Mesothelial cell of epicardium (in vitro differentiated cells): ENCODE measurements at regions not wholly inside any gene's neighbourhood (a gene's known extent, or its start where the extent isn't known, plus 50 kb on each side); places are given as distances from the start of the nearest gene placed in this dataset.

Source experiments
- DNase-seq, 2 experiments: peaks; one replicate each; pipeline ENCODE4 v3.0.0; 2021; ENCODE audit warnings: low spot score in 2 of 2; ENCODE audit not compliant: unreplicated experiment in 2 of 2
- H3K27ac Mint-ChIP-seq: 2 replicates; pipeline ENCODE4 v1.8.0; 2021; ENCODE audit warnings: mixed read lengths
- H3K27me3 Mint-ChIP-seq: 2 replicates; pipeline ENCODE4 v1.8.0; 2021; ENCODE audit warnings: low read depth, mixed read lengths
- H3K36me3 Mint-ChIP-seq: 2 replicates; pipeline ENCODE4 v1.8.0; 2021; ENCODE audit warnings: mixed read lengths
- H3K4me1 Mint-ChIP-seq: 2 replicates; pipeline ENCODE4 v1.8.0; 2021; ENCODE audit warnings: mixed read lengths
- H3K4me3 Mint-ChIP-seq: 2 replicates; pipeline ENCODE4 v1.8.0; 2021; ENCODE audit warnings: mild to moderate bottlenecking, moderate library complexity, mixed read lengths
- H3K9me3 Mint-ChIP-seq: 2 replicates; pipeline ENCODE4 v1.8.0; 2021; ENCODE audit warnings: mixed read lengths
- TF ChIP-seq, protein P1 (sequence below): fragments of 200-600 bp; sonication (generic); IDR thresholded peaks from one replicate; pipeline ENCODE4 v1.5.0; 2021; ENCODE audit warnings: antibody characterized with exemption; ENCODE audit not compliant: unreplicated experiment

DNA sequence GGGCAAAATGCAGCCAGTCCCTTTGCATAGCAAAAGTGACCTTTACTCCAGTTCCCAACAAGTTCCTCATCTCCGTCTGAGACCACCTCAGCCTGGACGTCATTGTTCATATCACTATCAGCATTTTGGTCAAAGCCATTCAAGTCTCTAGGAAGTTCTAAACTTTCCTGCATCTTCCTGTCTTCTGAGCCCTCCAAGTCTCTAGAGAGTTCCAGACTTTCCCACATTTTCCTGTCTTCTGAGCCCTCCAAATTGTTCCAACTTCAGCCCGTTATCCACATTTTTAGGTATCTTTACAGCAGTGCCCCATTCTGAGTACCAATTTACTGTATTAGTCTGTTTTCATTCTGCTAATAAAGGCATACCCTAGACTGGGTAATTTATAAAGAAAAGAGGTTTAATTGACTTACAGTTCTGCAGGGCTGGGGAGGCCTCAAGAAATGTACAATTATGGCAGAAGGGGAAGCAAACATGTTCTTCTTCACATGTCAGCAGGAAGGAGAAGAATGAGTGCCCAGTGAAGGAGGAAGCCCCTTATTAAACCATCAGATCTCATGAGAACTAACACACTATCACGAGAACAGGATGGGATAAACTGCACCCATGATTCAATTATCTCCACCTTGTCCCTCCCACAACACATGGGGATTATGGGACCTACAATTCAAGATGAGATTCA lies 123.7 kb downstream of the MYCN start:
- TF ChIP-seq, protein P1, sequence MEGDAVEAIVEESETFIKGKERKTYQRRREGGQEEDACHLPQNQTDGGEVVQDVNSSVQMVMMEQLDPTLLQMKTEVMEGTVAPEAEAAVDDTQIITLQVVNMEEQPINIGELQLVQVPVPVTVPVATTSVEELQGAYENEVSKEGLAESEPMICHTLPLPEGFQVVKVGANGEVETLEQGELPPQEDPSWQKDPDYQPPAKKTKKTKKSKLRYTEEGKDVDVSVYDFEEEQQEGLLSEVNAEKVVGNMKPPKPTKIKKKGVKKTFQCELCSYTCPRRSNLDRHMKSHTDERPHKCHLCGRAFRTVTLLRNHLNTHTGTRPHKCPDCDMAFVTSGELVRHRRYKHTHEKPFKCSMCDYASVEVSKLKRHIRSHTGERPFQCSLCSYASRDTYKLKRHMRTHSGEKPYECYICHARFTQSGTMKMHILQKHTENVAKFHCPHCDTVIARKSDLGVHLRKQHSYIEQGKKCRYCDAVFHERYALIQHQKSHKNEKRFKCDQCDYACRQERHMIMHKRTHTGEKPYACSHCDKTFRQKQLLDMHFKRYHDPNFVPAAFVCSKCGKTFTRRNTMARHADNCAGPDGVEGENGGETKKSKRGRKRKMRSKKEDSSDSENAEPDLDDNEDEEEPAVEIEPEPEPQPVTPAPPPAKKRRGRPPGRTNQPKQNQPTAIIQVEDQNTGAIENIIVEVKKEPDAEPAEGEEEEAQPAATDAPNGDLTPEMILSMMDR = no peak
- H3K4me1 Mint-ChIP-seq = no peaks in the 10 kb centered on the region
- peaks cover 21% of the 10 kb centered on the region for H3K9me3 Mint-ChIP-seq
- peaks cover 7% of the 10 kb centered on the region for H3K36me3 Mint-ChIP-seq
- no peak for DNase-seq
- no peaks in the 10 kb centered on the region for H3K27me3 Mint-ChIP-seq
- H3K4me3 Mint-ChIP-seq = no peak overlapping the region
- H3K27ac Mint-ChIP-seq = no peak overlapping the region

DNA sequence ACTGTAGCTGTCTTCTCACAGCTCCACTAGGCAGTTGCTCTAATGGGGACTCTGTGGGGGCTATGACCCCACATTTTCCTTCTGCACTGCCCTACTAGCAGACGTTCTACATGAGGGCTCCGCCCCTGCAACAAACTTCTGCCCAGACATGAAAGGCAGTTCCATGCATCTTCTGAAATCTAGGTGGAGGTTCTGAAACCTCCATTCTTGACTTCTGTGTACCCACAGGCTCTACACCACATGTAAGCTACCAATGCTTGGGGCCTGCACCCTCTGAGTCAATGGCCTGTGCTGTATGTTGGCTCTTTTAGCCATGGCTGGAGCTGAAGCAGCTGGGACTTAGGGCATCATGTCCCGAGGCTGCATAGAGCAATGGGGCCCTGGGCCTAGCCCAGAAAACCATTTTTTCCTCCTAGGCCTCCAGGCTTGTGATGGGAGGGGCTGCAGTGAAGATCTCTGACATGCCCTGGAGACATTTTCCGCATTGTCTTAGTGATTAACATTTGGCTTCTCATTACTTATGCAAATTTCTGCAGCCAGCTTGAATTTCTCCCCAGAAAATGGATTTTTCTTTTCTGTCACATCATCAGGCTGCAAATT lies 123.0 kb downstream of the MYCN start:
- H3K36me3 Mint-ChIP-seq = peaks cover 7% of the 10 kb centered on the region
- H3K27me3 Mint-ChIP-seq = no peaks in the 10 kb centered on the region
- H3K4me3 Mint-ChIP-seq = no peak overlapping the region
- TF ChIP-seq, protein P1 = no peak
- no peak overlapping the region for H3K27ac Mint-ChIP-seq
- DNase-seq = no peak
- no peaks in the 10 kb centered on the region for H3K4me1 Mint-ChIP-seq
- peaks cover 18% of the 10 kb centered on the region for H3K9me3 Mint-ChIP-seq

DNA sequence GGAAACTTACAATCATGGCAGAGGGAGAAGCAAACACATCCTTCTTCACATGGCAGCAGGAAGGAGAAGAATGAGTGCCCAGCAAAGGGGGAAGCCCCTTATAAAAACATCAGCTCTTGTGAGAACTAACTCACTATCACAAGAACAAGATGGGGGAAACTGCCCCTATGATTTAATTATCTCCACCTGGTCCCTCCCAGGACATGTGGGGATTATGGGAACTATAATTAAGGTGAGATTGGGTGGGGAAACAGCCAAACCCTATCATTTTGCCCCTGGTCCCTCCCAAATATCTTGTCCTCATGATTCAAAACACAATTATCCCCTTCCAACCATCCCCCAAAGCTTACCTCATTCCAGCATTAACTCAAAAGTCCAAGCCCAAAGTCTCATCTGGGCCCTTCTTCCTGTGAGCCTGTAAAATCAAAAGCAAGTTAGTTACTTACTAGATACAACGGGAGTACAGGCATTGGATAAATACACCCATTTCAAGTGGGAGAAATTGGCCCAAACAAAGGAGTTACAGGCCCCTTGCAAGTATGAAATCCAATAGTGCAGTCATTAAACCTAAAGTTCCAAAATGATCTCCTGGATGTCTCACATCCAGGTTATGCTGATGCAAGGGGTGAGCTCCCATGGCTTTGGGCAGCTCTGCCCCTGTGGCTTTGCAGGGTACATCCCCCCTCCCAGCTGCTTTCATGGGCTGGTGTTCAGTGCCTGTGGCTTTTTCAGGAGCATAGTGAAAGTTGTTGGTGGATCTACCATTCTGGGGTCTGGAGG lies 122.3 kb downstream of the MYCN start:
- H3K27me3 Mint-ChIP-seq = no peaks in the 10 kb centered on the region
- no peaks in the 10 kb centered on the region for H3K4me1 Mint-ChIP-seq
- H3K4me3 Mint-ChIP-seq = no peak overlapping the region
- no peak for DNase-seq
- peaks cover 7% of the 10 kb centered on the region for H3K36me3 Mint-ChIP-seq
- H3K27ac Mint-ChIP-seq = no peak overlapping the region
- H3K9me3 Mint-ChIP-seq = peaks cover 18% of the 10 kb centered on the region
- TF ChIP-seq, protein P1 = no peak

DNA sequence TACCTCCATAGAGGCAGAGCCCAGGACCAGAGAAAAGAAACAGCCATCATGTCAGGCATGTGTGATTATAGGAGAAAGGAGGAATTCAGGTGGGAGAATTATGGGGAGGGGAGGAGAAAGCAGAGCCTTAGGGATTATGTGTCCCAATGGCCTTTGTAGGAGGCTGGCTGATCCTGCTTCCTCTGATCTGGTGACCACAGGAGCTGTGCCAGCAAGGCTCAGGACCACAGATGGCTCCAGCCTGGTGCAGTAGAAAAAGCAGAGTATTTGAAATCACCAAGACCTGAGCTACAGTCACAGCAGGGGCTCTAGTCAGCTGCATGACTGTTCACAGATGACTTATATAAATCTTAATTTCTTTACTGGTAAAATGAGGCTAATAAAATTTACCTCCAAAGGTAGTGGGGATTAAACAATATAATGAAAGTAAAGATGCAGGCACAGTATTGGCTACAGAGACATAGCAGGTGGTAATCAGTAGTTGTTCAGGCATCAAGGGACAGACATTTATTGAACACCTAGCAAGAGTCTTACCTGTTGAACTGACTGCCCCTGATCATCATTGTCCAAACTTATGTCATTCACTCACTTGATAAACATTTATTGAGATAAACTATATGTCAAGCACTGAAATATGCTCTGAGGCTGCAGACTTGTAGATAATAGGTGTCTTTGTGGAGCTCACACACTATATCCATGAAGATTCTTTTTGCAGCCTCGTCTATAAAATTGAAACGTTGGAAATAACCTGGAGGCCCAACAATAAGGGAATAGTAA lies 121.3 kb downstream of the MYCN start:
- Mint-ChIP-seq H3K36me3 (peaks cover 7% of the 10 kb centered on the region), H3K4me1 (no peaks in the 10 kb centered on the region), H3K4me3 (no peak overlapping the region), H3K9me3 (peaks cover 18% of the 10 kb centered on the region), H3K27me3 (no peaks in the 10 kb centered on the region), H3K27ac (no peak overlapping the region)
- TF ChIP-seq, protein P1 = no peak
- no peak for DNase-seq

DNA sequence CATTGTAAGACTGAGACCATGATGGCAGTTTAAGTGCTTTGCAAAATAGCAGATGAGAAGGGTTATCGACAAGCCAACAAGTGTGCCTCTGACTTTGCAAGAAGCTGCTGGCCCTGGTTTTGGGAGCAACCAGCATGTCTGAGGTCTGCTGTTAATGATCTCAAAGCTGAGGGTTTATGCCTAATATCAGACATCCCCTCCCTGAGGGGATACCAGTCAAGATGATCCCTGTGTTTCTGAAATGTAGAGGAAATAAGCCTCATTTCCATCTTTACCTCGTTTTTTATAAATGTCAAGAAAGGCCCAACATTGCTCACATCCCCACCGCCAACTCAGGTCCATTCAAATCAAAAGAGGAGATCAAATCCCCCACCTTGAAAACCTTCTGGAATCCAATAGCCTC lies 120.6 kb downstream of the MYCN start:
- peaks cover 7% of the 10 kb centered on the region for H3K36me3 Mint-ChIP-seq
- TF ChIP-seq, protein P1 = no peak
- H3K4me1 Mint-ChIP-seq = peaks cover 4% of the 10 kb centered on the region
- H3K27ac Mint-ChIP-seq = no peak overlapping the region
- peaks cover 18% of the 10 kb centered on the region for H3K9me3 Mint-ChIP-seq
- no peaks in the 10 kb centered on the region for H3K27me3 Mint-ChIP-seq
- no peak overlapping the region for H3K4me3 Mint-ChIP-seq
- no peak for DNase-seq
